GM12878 (cell line): ENCODE measurements at regions not wholly inside any gene's neighbourhood (a gene's known extent, or its start where the extent isn't known, plus 50 kb on each side); places are given as distances from the start of the nearest gene placed in this dataset.

Experiments
- ATAC-seq: fragments of 200-7000 bp; cut with Tn5 transposase; 3 replicates; pipeline ENCODE4 v1.9.1; 2020; ENCODE audit warnings: mild to moderate bottlenecking, moderate library complexity
- BruUV-seq: library from RNA; stranded (reverse); fragments of 400-500 nt; replicated peaks from 2 replicates; lab custom pipeline; 2021; lab: Mats Ljungman, UMichigan
- CTCF ChIA-PET: fragments of 300-600 bp; sonication (Branson Sonifier 250); formaldehyde crosslinking; extraction: SDS; loops from one replicate; lab custom pipeline; 2021; ENCODE audit warnings: inconsistent platforms; lab: Yijun Ruan, JAX
- POLR2A ChIA-PET: fragments of 350-600 bp; formaldehyde crosslinking; extraction: SDS; loops from one replicate; lab custom pipeline; 2021; ENCODE audit warnings: inconsistent platforms; lab: Charles Lee
- RAD21 ChIA-PET: fragments of 300-600 bp; sonication (Branson Sonifier 250); formaldehyde crosslinking; loops from one replicate; lab custom pipeline; 2023; ENCODE audit warnings: antibody characterized with exemption; ENCODE audit not compliant: unreplicated experiment; lab: Charles Lee
- SMC1A ChIA-PET: fragments of 300-600 bp; sonication (Branson Sonifier 250); formaldehyde crosslinking; loops from one replicate; lab custom pipeline; 2023; ENCODE audit not compliant: unreplicated experiment, uncharacterized antibody; lab: Charles Lee
- DNase-seq: peaks from one replicate; pipeline ENCODE4 v3.0.0-alpha.2; 2011; ENCODE audit warnings: low read depth, low spot score
- FAIRE-seq: peaks from 3 replicates; lab custom pipeline; 2011; peaks lifted over from hg19 to GRCh38; lab: Jason Lieb, UNC
- H2AFZ ChIP-seq: 2 replicates; pipeline ENCODE4 v1.6.0; 2011; ENCODE audit warnings: low read depth, low read length, control low read depth; ENCODE audit not compliant: control insufficient read depth
- H3K27ac ChIP-seq: 2 replicates; pipeline ENCODE4 v1.5.1; 2011; ENCODE audit warnings: control low read depth; ENCODE audit not compliant: control insufficient read depth, insufficient read depth
- H3K27me3 ChIP-seq, 2 experiments: replicated peaks in 1 of 2; 2 replicates each; pipeline versions ENCODE4 v1.6.0 to v1.6.1; 2011; ENCODE audit warnings: low read length in 1 of 2; ENCODE audit not compliant: control insufficient read depth in 2 of 2, insufficient read depth in 2 of 2
- H3K36me3 ChIP-seq, 2 experiments: 2 replicates each; pipeline ENCODE4 v1.5.1; 2011; ENCODE audit warnings: low read length in 1 of 2; ENCODE audit not compliant: control insufficient read depth in 2 of 2, insufficient read depth in 2 of 2
- H3K4me1 ChIP-seq: 2 replicates; pipeline ENCODE4 v1.6.1; 2011; ENCODE audit warnings: mild to moderate bottlenecking, low read length, moderate library complexity, mixed read lengths; ENCODE audit not compliant: control insufficient read depth, insufficient read depth
- H3K4me2 ChIP-seq: 2 replicates; pipeline ENCODE4 v1.6.0; 2011; ENCODE audit warnings: control low read depth; ENCODE audit not compliant: control insufficient read depth, insufficient read depth
- H3K4me3 ChIP-seq: fragments of 200-600 bp; sonication (generic); 2 replicates; pipeline ENCODE4 v1.5.1; 2016
- H3K79me2 ChIP-seq: 2 replicates; pipeline ENCODE4 v1.6.0; 2011; ENCODE audit warnings: low read length; ENCODE audit not compliant: control insufficient read depth, insufficient read depth
- H3K9ac ChIP-seq: 2 replicates; pipeline ENCODE4 v1.8.0; 2011; ENCODE audit warnings: low read length, control low read depth, mixed read lengths; ENCODE audit not compliant: control insufficient read depth, insufficient read depth
- H3K9me3 ChIP-seq: replicated peaks from 3 replicates; pipeline ENCODE4 v1.5.1; 2011; ENCODE audit warnings: mild to moderate bottlenecking, low read length; ENCODE audit not compliant: control insufficient read depth, insufficient read depth
- H4K20me1 ChIP-seq: 2 replicates; pipeline ENCODE4 v1.6.0; 2011; ENCODE audit not compliant: control insufficient read depth, insufficient read depth
- ASH2L ChIP-seq: fragments of 300-600, 200-600 bp; sonication (generic); IDR thresholded peaks from 2 replicates; pipeline ENCODE4 v1.6.1; 2017; ENCODE audit warnings: low read depth, mild to moderate bottlenecking, borderline replicate concordance
- BACH1 ChIP-seq: fragments of 450-650 bp; IDR thresholded peaks from 2 replicates; pipeline ENCODE4 v1.6.1; 2017; ENCODE audit warnings: mild to moderate bottlenecking, borderline replicate concordance
- CBX5 ChIP-seq: sonication (generic); IDR thresholded peaks from 2 replicates; pipeline ENCODE4 v1.6.1; 2016; ENCODE audit warnings: low read depth, moderate library complexity, mild to moderate bottlenecking, inconsistent platforms
- EGR1 ChIP-seq, 2 experiments: IDR thresholded peaks; 1 replicate in 1 of 2; 2 replicates in 1 of 2; pipeline ENCODE4 v1.6.1; 2011 to 2012; ENCODE audit warnings: low read depth in 2 of 2, low read length in 2 of 2, borderline replicate concordance in 1 of 2, mild to moderate bottlenecking in 1 of 2, moderate library complexity in 1 of 2
- HDAC2 ChIP-seq: fragments of 200-600 bp; sonication (generic); IDR thresholded peaks from 2 replicates; pipeline ENCODE4 v1.6.1; 2017
- NFYB ChIP-seq: IDR thresholded peaks from 2 replicates; pipeline ENCODE4 v1.6.1; 2011; ENCODE audit warnings: low read depth, mild to moderate bottlenecking, low read length, improper control_type of control experiment, moderate library complexity; ENCODE audit not compliant: insufficient read depth
- NRF1 ChIP-seq: conservative IDR thresholded peaks from 2 replicates; pipeline ENCODE4 v1.6.1; 2011; ENCODE audit warnings: mild to moderate bottlenecking, low read depth, low read length, improper control_type of control experiment
- PML ChIP-seq: IDR thresholded peaks from 2 replicates; pipeline ENCODE4 v1.6.1; 2012; ENCODE audit warnings: low read length, inconsistent platforms
- POLR2AphosphoS2 ChIP-seq: IDR thresholded peaks from 2 replicates; pipeline ENCODE4 v1.6.1; 2011; ENCODE audit warnings: low read depth, mild to moderate bottlenecking, low read length, improper control_type of control experiment, moderate library complexity
- REST ChIP-seq: IDR thresholded peaks from 2 replicates; pipeline ENCODE4 v1.6.1; 2012; ENCODE audit warnings: mild to moderate bottlenecking, low read depth, low read length
- RUNX3 ChIP-seq: IDR thresholded peaks from 2 replicates; pipeline ENCODE4 v1.6.1; 2012; ENCODE audit warnings: low read length, inconsistent platforms
- SMAD1 ChIP-seq: fragments of 450-650 bp; IDR thresholded peaks from 2 replicates; pipeline ENCODE4 v1.6.1; 2018; ENCODE audit warnings: mild to moderate bottlenecking, low read depth; ENCODE audit not compliant: partially characterized antibody
- SRF ChIP-seq, 2 experiments: IDR thresholded peaks; 2 replicates each; pipeline ENCODE4 v1.6.1; 2011; ENCODE audit warnings: low read depth in 2 of 2, low read length in 2 of 2, mild to moderate bottlenecking in 1 of 2, moderate library complexity in 1 of 2
- STAT3 ChIP-seq: IDR thresholded peaks from 2 replicates; pipeline ENCODE4 v1.6.1; 2011; ENCODE audit warnings: low read depth, low read length, improper control_type of control experiment
- SUPT20H ChIP-seq: IDR thresholded peaks from 2 replicates; pipeline ENCODE4 v1.6.1; 2011; ENCODE audit warnings: low read depth, mild to moderate bottlenecking, low read length, moderate library complexity, borderline replicate concordance; ENCODE audit not compliant: control insufficient read depth
- USF1 ChIP-seq: IDR thresholded peaks from 2 replicates; pipeline ENCODE4 v1.6.1; 2011; ENCODE audit warnings: borderline replicate concordance, low read depth, mild to moderate bottlenecking, moderate library complexity, mixed read lengths, low read length; ENCODE audit not compliant: insufficient read depth; ENCODE audit errors: extremely low read length
- ZNF217 ChIP-seq: fragments of 450-650 bp; IDR thresholded peaks from 2 replicates; pipeline ENCODE4 v1.6.1; 2017; ENCODE audit warnings: antibody characterized with exemption, mild to moderate bottlenecking
- ZNF687 ChIP-seq: fragments of 450-650 bp; IDR thresholded peaks from 2 replicates; pipeline ENCODE4 v1.6.1; 2017; ENCODE audit warnings: mild to moderate bottlenecking, moderate library complexity
- WGBS: methylation state at CpG from one replicate; pipeline ENCODE4 v1.1.6; 2016; ENCODE audit warnings: low lambda C conversion rate; ENCODE audit not compliant: insufficient replicate concordance, insufficient coverage; ENCODE audit errors: missing lambda C conversion rate; 5-methylcytosine and 5-hydroxymethylcytosine counted together
- in situ Hi-C: fragments of 300-500 bp; cut with MboI; formaldehyde crosslinking; loops from 9 replicates; pipeline ENCODE4 v1.14.3; 2018; ENCODE audit warnings: mixed read lengths
- intact Hi-C: fragments of 100-400 bp; cut with micrococcal nuclease; formaldehyde crosslinking; loops from one replicate; pipeline ENCODE4 v1.14.2; 2022; ENCODE audit not compliant: unreplicated experiment

- SMC1A ChIA-PET, result no interaction called here
- ATAC-seq, result no peak
- in situ Hi-C loops (no loop called here), intact Hi-C loops (no loop called here)
- no peak overlapping the region for H3K27ac ChIP-seq
- no peaks in the 10 kb centered on the region for H3K4me1 ChIP-seq
- H3K4me2 ChIP-seq, result no peak overlapping the region
- no peaks in the 10 kb centered on the region for H3K27me3 ChIP-seq
- 1% methylated on average over 4 of the region's 4 CpGs for WGBS
- H4K20me1 ChIP-seq, result no peaks in the 10 kb centered on the region
- CTCF ChIA-PET, result interaction anchor here (0.6 kb wide), 1 partner anchor 422 kb away, joined by 3 read pairs; no protein-coding TSS in a partner anchor
- no peaks in the 10 kb centered on the region for H3K36me3 ChIP-seq
- no peaks in the 10 kb centered on the region for H3K79me2 ChIP-seq
- no TSS peak for BruUV-seq
- H3K4me3 ChIP-seq, result no peak overlapping the region
- no peaks in the 10 kb centered on the region for H3K9me3 ChIP-seq
- POLR2A ChIA-PET, result no interaction called here
- H2AFZ ChIP-seq, result no peak overlapping the region
- no peak overlapping the region for H3K9ac ChIP-seq
- no peak for TF ChIP-seq SUPT20H
- TF ChIP-seq PML, result no peak
- no peak for TF ChIP-seq HDAC2
- TF ChIP-seq ZNF687, result no peak
- no peak for TF ChIP-seq NFYB
- no peak for TF ChIP-seq CBX5
- TF ChIP-seq ASH2L, result no peak
- no peak for TF ChIP-seq ZNF217
- TF ChIP-seq USF1, result no peak
- TF ChIP-seq RUNX3, result no peak
- no peak for TF ChIP-seq SMAD1
- no peak for TF ChIP-seq BACH1
- TF ChIP-seq REST, result no peak
- no peak for TF ChIP-seq EGR1 (IDR thresholded peaks at IDR 0.05; ENCODE audit: borderline replicate concordance in 1 of 2, low read depth in 2 of 2, low read length in 2 of 2)
- TF ChIP-seq POLR2AphosphoS2, result no peak
- TF ChIP-seq SRF (IDR thresholded peaks at IDR 0.05; ENCODE audit: low read depth in 2 of 2, low read length in 2 of 2), result no peak
- no peak for TF ChIP-seq STAT3
- no peak for TF ChIP-seq NRF1
- no peak for FAIRE-seq
- DNase-seq, result no peak
- RAD21 ChIA-PET, result no interaction called here
These were observed 167.3 kb upstream of the GMDS start for GRCh38 chr6:2412731-2413130.
